ENCODE measurements at regions not wholly inside any gene's neighbourhood (a gene's known extent, or its start where the extent isn't known, plus 50 kb on each side); places are given as distances from the start of the nearest gene placed in this dataset.

GRCh38 chr15:69636169-69636915 lies 183.7 kb downstream of the RPLP1 start:
- TF ChIP-seq CTCF (IDR thresholded peaks at IDR 0.05) (no peak), POLR2A (IDR thresholded peaks at IDR 0.05) (no peak)
